Fibroblast of pulmonary artery (primary cell): ENCODE measurements at regions not wholly inside any gene's neighbourhood (a gene's known extent, or its start where the extent isn't known, plus 50 kb on each side); places are given as distances from the start of the nearest gene placed in this dataset.

Experiments used
- DNase-seq: peaks from one replicate; pipeline ENCODE4 v3.0.0-alpha.2; 2010; ENCODE audit warnings: low read depth
- H3K4me3 ChIP-seq: replicated peaks from 2 replicates; pipeline ENCODE4 v1.5.1; 2011; ENCODE audit warnings: low read depth, mild to moderate bottlenecking, control low read depth, low read length, moderate library complexity
- CTCF ChIP-seq: IDR thresholded peaks from 2 replicates; pipeline ENCODE4 v1.5.1; 2011; ENCODE audit warnings: mild to moderate bottlenecking, control low read depth, low read length, inconsistent platforms; ENCODE audit errors: missing control alignments

GRCh38 chr2:6776125-6776524, 89.6 kb downstream of the CMPK2 start:
- TF ChIP-seq CTCF = no peak
- no peak for DNase-seq
- H3K4me3 ChIP-seq = no peak overlapping the region

- DNase-seq = no peak
- H3K4me3 ChIP-seq = no peak overlapping the region
- TF ChIP-seq CTCF = no peak
These were observed 88.1 kb downstream of the CMPK2 start for GRCh38 chr2:6777626-6778025.

GRCh38 chr2:6780765-6781274, 84.9 kb downstream of the CMPK2 start:
- peak; percentile 12 for DNase-seq
- no peak overlapping the region for H3K4me3 ChIP-seq
- no peak for TF ChIP-seq CTCF

- no peak for DNase-seq
- TF ChIP-seq CTCF = no peak
- H3K4me3 ChIP-seq = no peak overlapping the region
These were observed 83.0 kb downstream of the CMPK2 start for GRCh38 chr2:6782517-6783237.

GRCh38 chr2:6783238-6783614, 82.5 kb downstream of the CMPK2 start:
- no peak for DNase-seq
- no peak for TF ChIP-seq CTCF
- H3K4me3 ChIP-seq = no peak overlapping the region

GRCh38 chr2:6784291-6784690, 81.4 kb downstream of the CMPK2 start:
- no peak overlapping the region for H3K4me3 ChIP-seq
- no peak for TF ChIP-seq CTCF
- no peak for DNase-seq

- DNase-seq = no peak
- TF ChIP-seq CTCF = no peak
- H3K4me3 ChIP-seq = no peak overlapping the region
These were observed 80.2 kb downstream of the CMPK2 start for GRCh38 chr2:6785493-6785892.
